HG03354 (cell line): ENCODE measurements at regions not wholly inside any gene's neighbourhood (a gene's known extent, or its start where the extent isn't known, plus 50 kb on each side); places are given as distances from the start of the nearest gene placed in this dataset.

Source experiments
- ATAC-seq: cut with Tn5 transposase; IDR thresholded peaks from one replicate; pipeline ENCODE4 v1.9.1; 2021; ENCODE audit warnings: mild to moderate bottlenecking; ENCODE audit not compliant: unreplicated experiment, poor library complexity, severe bottlenecking

- ATAC-seq = no peak
Observed at GRCh38 chr16:85173146-85173980, 61.1 kb upstream of the CIBAR2 start.

- ATAC-seq = no peak
Observed at GRCh38 chr16:85173981-85174751, 61.9 kb upstream of the CIBAR2 start.

GRCh38 chr16:85174871-85175723 is 62.8 kb upstream of the CIBAR2 start:
- no peak for ATAC-seq

GRCh38 chr16:85175724-85176233 is 63.5 kb upstream of the CIBAR2 start:
- ATAC-seq = no peak

GRCh38 chr16:85176541-85177447 is 64.5 kb upstream of the CIBAR2 start:
- no peak for ATAC-seq

- ATAC-seq = no peak
Observed at GRCh38 chr16:85177448-85177846, 65.2 kb upstream of the CIBAR2 start.

GRCh38 chr16:85178006-85178591 is 65.8 kb upstream of the CIBAR2 start:
- no peak for ATAC-seq

GRCh38 chr16:85178596-85178995 is 66.3 kb upstream of the CIBAR2 start:
- ATAC-seq = no peak

GRCh38 chr16:85179344-85180046 is 67.2 kb upstream of the CIBAR2 start:
- ATAC-seq = no peak

GRCh38 chr16:85180047-85180826 is 68.0 kb upstream of the CIBAR2 start:
- ATAC-seq = no peak

GRCh38 chr16:85180827-85181738 is 68.8 kb upstream of the CIBAR2 start:
- ATAC-seq = no peak

GRCh38 chr16:85181739-85182129 is 69.5 kb upstream of the CIBAR2 start:
- no peak for ATAC-seq

- no peak for ATAC-seq
Observed at GRCh38 chr16:85182286-85182685, 70.0 kb upstream of the CIBAR2 start.

- no peak for ATAC-seq
Observed at GRCh38 chr16:85182774-85183173, 70.5 kb upstream of the CIBAR2 start.

GRCh38 chr16:85183564-85183963 is 71.3 kb upstream of the CIBAR2 start:
- ATAC-seq = no peak

- no peak for ATAC-seq
Observed at GRCh38 chr16:85184404-85184803, 72.1 kb upstream of the CIBAR2 start.
